ENCODE measurements at regions not wholly inside any gene's neighbourhood (a gene's known extent, or its start where the extent isn't known, plus 50 kb on each side); places are given as distances from the start of the nearest gene placed in this dataset.

GRCh38 chr3:163033652-163034051 is 1537.0 kb downstream of the OTOL1 start:
- DNase-seq (ENCODE audit: low spot score) = no peak
- in situ Hi-C loops (cut with MboI; ENCODE audit: low sequenced_read_pairs, unreplicated experiment) = no loop called here
- TF ChIP-seq, protein P1, sequence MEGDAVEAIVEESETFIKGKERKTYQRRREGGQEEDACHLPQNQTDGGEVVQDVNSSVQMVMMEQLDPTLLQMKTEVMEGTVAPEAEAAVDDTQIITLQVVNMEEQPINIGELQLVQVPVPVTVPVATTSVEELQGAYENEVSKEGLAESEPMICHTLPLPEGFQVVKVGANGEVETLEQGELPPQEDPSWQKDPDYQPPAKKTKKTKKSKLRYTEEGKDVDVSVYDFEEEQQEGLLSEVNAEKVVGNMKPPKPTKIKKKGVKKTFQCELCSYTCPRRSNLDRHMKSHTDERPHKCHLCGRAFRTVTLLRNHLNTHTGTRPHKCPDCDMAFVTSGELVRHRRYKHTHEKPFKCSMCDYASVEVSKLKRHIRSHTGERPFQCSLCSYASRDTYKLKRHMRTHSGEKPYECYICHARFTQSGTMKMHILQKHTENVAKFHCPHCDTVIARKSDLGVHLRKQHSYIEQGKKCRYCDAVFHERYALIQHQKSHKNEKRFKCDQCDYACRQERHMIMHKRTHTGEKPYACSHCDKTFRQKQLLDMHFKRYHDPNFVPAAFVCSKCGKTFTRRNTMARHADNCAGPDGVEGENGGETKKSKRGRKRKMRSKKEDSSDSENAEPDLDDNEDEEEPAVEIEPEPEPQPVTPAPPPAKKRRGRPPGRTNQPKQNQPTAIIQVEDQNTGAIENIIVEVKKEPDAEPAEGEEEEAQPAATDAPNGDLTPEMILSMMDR (IDR thresholded peaks at IDR 0.05; ENCODE audit: borderline replicate concordance, control extremely low read depth, extremely low read depth, insufficient read depth, missing control alignments) = no peak

- TF ChIP-seq, protein P1 (IDR thresholded peaks at IDR 0.05; ENCODE audit: borderline replicate concordance, control extremely low read depth, extremely low read depth, insufficient read depth, missing control alignments) = no peak
- DNase-seq (ENCODE audit: low spot score) = no peak
- in situ Hi-C loops (cut with MboI; ENCODE audit: low sequenced_read_pairs, unreplicated experiment) = no loop called here
Observed at GRCh38 chr3:163039636-163040035, 1543.0 kb downstream of the OTOL1 start.

DNA sequence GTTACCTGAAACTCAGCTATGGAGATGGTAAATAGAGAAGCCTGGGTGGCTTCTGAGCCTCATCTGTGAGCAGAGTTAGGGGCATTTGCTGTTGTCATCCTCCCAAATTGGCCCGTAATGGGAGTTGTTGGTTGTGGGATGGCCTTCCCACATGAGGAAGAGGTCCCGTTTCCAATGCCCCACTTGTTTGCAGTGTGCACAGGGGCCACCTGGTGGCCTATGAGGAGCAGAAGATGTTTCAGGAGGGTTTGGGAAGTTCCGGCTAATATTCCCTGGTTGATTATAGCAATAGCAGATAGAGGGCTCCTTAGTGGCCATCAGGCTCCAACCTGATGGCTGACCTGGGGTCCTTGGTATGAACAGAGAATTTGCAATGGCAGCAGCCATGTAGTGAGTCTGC is 1546.5 kb downstream of the OTOL1 start:
- DNase-seq (ENCODE audit: low spot score) = no peak
- TF ChIP-seq, protein P1 (IDR thresholded peaks at IDR 0.05; ENCODE audit: borderline replicate concordance, control extremely low read depth, extremely low read depth, insufficient read depth, missing control alignments) = no peak
- in situ Hi-C loops (cut with MboI; ENCODE audit: low sequenced_read_pairs, unreplicated experiment) = no loop called here

GRCh38 chr3:163045945-163046344 is 1549.3 kb downstream of the OTOL1 start:
- DNase-seq (ENCODE audit: low spot score) = no peak
- TF ChIP-seq, protein P1 (IDR thresholded peaks at IDR 0.05; ENCODE audit: borderline replicate concordance, control extremely low read depth, extremely low read depth, insufficient read depth, missing control alignments) = no peak
- in situ Hi-C loops (cut with MboI; ENCODE audit: low sequenced_read_pairs, unreplicated experiment) = no loop called here

GRCh38 chr3:163048881-163049280 is 1552.3 kb downstream of the OTOL1 start:
- TF ChIP-seq, protein P1 (IDR thresholded peaks at IDR 0.05; ENCODE audit: borderline replicate concordance, control extremely low read depth, extremely low read depth, insufficient read depth, missing control alignments) = no peak
- DNase-seq (ENCODE audit: low spot score) = no peak
- in situ Hi-C loops (cut with MboI; ENCODE audit: low sequenced_read_pairs, unreplicated experiment) = no loop called here

DNA sequence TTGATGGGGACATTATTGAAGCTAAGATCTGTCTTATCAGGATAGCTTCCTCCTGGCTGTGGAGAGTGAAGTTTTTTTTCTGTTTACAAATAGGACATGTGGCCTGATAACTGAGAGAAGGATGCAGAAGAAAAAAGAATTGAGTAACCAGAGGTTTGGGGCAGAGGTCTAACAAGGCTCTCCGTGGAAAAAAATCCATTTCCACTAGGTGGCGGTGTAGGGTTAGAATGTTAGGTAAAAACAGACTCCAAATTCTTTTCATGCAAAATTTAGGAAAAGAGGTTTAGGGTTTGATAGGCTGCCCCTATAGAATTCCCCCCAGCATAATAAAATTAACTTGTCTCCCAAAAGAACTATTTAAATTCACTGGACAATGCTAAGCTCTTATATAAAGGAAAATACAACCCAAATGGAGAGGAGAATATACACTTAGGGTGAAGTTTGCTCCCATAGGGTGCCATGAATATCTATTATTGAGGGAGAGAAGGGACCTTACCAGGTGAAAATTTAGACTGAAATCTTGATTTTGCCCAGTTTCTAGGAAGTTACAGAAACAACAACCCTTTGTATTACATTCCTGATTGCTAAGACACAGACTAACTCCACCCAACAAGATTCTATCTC is 1560.4 kb downstream of the OTOL1 start:
- in situ Hi-C loops (cut with MboI; ENCODE audit: low sequenced_read_pairs, unreplicated experiment) = no loop called here
- TF ChIP-seq, protein P1 (IDR thresholded peaks at IDR 0.05; ENCODE audit: borderline replicate concordance, control extremely low read depth, extremely low read depth, insufficient read depth, missing control alignments) = peak; percentile 45
- DNase-seq (ENCODE audit: low spot score) = peak; percentile 43

All from GM13976 (cell line).